ENCODE measurements at regions not wholly inside any gene's neighbourhood (a gene's known extent, or its start where the extent isn't known, plus 50 kb on each side); places are given as distances from the start of the nearest gene placed in this dataset.

- H3K4me3 ChIP-seq (ENCODE audit: low read depth, low read length): no peak overlapping the region
- TF ChIP-seq CTCF (conservative IDR thresholded peaks at IDR 0.05; ENCODE audit: low read depth, low read length): no peak
Measured at GRCh38 chr7:89775459-89775858, 378.8 kb upstream of the STEAP1 start.

GRCh38 chr7:89776980-89777379 lies 377.3 kb upstream of the STEAP1 start:
- no peak for DNase-seq (ENCODE audit: low read depth)
- no peak overlapping the region for H3K4me3 ChIP-seq (ENCODE audit: low read depth, low read length)
- TF ChIP-seq CTCF (conservative IDR thresholded peaks at IDR 0.05; ENCODE audit: low read depth, low read length): no peak

More at GRCh38 chr7:89775459-89775858, 378.8 kb upstream of the STEAP1 start:
- DNase-seq (ENCODE audit: low read depth): peak; percentile 37

GRCh38 chr7:89777499-89777898 lies 376.8 kb upstream of the STEAP1 start:
- no peak overlapping the region for H3K4me3 ChIP-seq (ENCODE audit: low read depth, low read length)
- DNase-seq (ENCODE audit: low read depth): no peak
- TF ChIP-seq CTCF (conservative IDR thresholded peaks at IDR 0.05; ENCODE audit: low read depth, low read length): no peak

GRCh38 chr7:89780291-89780690 lies 374.0 kb upstream of the STEAP1 start:
- peak; percentile 24 for TF ChIP-seq CTCF (conservative IDR thresholded peaks at IDR 0.05; ENCODE audit: low read depth, low read length)
- peak; percentile 92 for DNase-seq (ENCODE audit: low read depth)
- H3K4me3 ChIP-seq (ENCODE audit: low read depth, low read length): peak overlapping the region; percentile 21

GRCh38 chr7:89796481-89796880 lies 357.8 kb upstream of the STEAP1 start:
- DNase-seq (ENCODE audit: low read depth): no peak
- TF ChIP-seq CTCF (conservative IDR thresholded peaks at IDR 0.05; ENCODE audit: low read depth, low read length): no peak

GRCh38 chr7:89797965-89798598 lies 356.2 kb upstream of the STEAP1 start:
- no peak overlapping the region for H3K4me3 ChIP-seq (ENCODE audit: low read depth, low read length)
- DNase-seq (ENCODE audit: low read depth): no peak
- TF ChIP-seq CTCF (conservative IDR thresholded peaks at IDR 0.05; ENCODE audit: low read depth, low read length): no peak

More at GRCh38 chr7:89796481-89796880, 357.8 kb upstream of the STEAP1 start:
- no peak overlapping the region for H3K4me3 ChIP-seq (ENCODE audit: low read depth, low read length)

GRCh38 chr7:89798599-89798996 lies 355.7 kb upstream of the STEAP1 start:
- peak; percentile 65 for DNase-seq (ENCODE audit: low read depth)
- TF ChIP-seq CTCF (conservative IDR thresholded peaks at IDR 0.05; ENCODE audit: low read depth, low read length): no peak
- H3K4me3 ChIP-seq (ENCODE audit: low read depth, low read length): no peak overlapping the region
